EH (cell line): ENCODE measurements at regions not wholly inside any gene's neighbourhood (a gene's known extent, or its start where the extent isn't known, plus 50 kb on each side); places are given as distances from the start of the nearest gene placed in this dataset.
"Not testable (repeated sequence)": the region's sequence is repeated elsewhere in the genome, so short reads cannot be mapped to it uniquely, and the experiment has no call there.

Source experiments
- DNase-seq: peaks from one replicate; pipeline ENCODE4 v3.0.0-alpha.2; 2015; ENCODE audit warnings: low read depth

DNA sequence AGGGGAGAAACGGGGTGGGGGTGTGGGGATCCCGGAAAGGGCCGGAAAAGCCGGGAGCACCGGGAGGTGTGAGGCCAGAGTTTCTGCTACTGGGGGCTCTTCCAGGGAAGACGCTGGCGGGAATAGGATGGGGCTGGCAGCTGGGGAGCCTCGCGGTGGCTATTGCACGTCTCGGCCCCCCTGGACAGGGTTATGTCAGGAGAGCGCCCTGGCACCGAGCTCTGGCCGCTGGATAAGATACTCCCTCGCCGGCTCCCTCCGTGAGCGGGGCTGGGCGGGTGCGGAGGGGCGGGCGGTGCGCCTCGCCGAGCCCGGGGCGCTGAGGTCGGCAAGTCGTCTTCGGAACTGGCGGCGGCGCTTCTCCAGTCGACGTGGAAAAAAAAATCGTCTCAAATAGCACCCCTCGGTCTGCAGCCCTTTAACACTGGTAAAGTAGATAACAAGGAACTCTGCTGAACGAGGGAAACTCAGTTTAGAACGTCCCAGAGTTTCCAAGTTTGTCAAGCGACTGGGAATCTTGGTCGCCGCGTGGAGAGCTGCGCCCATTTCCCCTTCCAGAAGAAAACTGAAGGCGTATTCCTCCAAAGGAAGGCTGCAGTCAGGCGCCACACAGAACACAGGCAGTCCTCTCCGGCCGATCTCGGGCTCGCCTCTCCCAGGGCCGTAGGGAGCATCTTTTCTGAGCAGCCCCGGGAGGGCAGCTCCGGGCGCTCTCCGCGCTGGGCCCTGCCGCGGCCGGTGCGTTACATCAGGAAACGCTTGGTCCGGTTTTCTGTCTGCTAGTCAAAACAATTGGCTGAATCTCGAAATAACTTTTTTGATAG lies 115.1 kb downstream of the KCNRG start:
- peak; percentile 57 for DNase-seq

GRCh38 chr13:50131920-50132903 lies 117.0 kb downstream of the KCNRG start:
- no peak for DNase-seq

GRCh38 chr13:50132904-50133357 lies 117.7 kb downstream of the KCNRG start:
- no peak for DNase-seq

DNA sequence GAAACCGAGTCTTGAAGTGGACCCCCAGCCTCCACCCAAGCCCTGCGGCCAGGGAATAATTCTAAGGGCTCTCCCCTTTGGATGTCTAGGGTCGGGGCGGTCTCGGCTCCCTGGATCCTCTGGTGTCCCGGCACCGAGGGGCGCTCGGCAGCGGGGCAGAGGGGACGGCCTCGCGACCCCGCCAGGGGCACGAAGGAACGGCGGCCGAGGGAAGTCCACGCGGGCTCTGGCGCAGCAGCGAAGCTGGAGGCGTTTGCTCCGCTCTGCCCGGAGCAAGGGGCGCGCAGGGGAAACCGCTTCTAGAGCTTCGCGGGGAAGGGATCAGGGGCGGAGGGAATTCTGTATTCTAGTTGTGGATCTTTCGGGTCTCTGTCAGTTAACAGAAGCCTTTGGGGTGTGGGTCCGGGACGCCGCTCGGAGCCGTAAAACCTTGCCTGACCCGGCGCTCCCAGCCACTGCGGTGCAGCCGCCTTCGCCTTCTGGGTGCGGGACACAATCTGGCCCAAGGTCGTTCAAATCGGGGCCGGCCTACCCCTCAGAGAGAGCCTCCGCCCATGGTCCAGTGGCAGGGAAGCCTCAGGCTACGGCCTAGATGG lies 118.2 kb downstream of the KCNRG start:
- DNase-seq = no peak

GRCh38 chr13:50136226-50136625 lies 121.0 kb downstream of the KCNRG start:
- no peak for DNase-seq

- DNase-seq = no peak
Measured at GRCh38 chr13:50136678-50137077, 121.4 kb downstream of the KCNRG start.

DNA sequence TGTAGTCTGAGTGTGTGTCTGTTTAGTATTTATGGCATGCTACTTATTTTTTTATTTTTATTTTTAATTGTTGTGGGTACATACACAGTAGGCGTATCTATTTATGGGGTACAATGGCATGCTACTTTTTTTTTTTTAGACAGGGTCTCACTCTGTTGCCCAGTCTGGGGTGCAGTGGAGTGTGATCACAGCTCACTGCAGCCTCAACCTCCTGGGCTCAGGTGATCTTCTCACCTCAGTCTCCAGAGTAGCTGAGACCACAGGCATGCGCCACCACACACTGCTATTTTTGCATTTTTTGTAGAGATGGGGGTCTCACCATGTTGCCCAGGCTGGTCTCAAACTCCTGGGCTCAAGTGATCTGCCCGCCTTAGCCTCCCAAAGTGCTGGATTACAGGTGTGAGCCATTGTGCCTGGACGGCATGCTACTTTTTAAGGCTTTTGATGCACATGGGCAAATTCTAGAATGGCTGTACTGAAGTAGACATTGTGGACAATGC lies 124.2 kb downstream of the KCNRG start:
- not testable (repeated sequence) for DNase-seq

DNA sequence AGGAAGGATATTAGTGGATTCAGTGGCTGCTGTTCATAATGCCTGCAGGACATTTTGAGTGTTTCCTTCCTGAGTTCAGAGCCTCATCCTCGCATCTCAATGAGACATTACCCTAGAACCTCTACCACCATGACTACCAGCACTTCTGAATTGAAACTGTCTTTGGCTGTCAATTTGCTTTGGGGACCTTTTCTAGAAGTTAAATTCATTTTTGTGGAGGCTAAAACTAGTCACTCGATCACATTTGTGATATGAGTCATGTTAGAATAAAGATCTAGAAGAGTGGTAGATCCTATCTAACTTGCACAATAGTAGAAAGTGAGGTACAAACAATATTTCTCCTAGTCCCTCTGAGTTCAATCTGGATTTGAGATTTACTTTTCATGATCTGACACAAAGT lies 124.9 kb downstream of the KCNRG start:
- no peak for DNase-seq

GRCh38 chr13:50140581-50141374 lies 125.5 kb downstream of the KCNRG start:
- no peak for DNase-seq

- no peak for DNase-seq
Measured at GRCh38 chr13:50141375-50141975, 126.2 kb downstream of the KCNRG start.

GRCh38 chr13:50144246-50145160 lies 129.3 kb downstream of the KCNRG start:
- DNase-seq = peak; percentile 21

- peak; percentile 46 for DNase-seq
Measured at GRCh38 chr13:50149214-50149613, 134.0 kb downstream of the KCNRG start.

GRCh38 chr13:50149932-50150331 lies 134.7 kb downstream of the KCNRG start:
- no peak for DNase-seq

DNA sequence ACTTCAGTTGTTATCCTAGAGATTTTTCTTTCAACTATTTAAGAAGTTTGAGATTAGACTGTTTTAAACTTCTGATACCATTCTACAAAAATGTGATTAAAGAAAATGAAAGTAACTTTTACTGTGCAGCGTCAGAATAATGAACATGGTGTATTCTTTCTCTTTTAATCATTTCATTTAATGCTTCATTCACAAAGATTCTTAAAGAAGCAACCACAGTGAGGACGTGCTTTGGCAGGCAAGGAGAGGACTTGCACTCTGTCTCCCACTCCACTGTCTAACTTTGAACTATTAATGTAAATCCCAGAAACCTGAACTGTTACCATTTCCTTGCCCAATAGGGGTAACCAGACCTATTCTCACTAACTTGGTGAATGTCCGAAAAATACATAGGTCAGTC lies 137.0 kb downstream of the KCNRG start:
- DNase-seq = no peak

DNA sequence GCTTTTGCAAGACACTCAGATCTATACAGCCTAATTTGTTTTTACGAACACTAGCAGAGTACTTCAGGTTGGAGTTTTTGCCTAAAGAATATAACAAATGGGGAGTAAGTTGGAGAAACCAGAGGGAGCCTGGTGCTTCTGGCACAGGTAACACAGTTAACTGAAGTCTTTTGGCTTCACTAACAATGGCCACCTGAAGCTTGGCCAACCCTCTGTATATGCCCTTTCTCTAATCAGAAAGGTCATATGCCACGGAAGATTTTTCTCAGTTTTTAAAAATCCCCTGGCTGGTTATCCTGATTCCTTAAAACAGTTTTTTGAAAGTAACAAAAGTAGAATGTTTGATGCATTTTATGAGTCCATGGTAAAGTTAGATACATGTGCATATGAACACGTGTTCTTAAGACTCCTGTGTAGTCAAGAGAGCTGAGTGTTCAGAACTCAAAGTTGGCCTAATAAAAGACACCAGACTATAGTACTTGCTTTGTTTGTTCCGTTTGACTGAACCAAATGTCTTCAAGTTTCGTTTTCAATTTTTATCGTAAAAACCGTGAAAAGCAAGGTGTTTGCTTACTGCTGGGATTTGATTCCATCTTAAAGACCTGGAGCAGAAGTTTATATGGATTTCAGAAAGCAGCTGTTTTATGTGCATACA lies 137.5 kb downstream of the KCNRG start:
- no peak for DNase-seq

- no peak for DNase-seq
Measured at GRCh38 chr13:50153401-50153800, 138.2 kb downstream of the KCNRG start.

GRCh38 chr13:50153876-50154275 lies 138.6 kb downstream of the KCNRG start:
- no peak for DNase-seq

GRCh38 chr13:50154697-50155096 lies 139.5 kb downstream of the KCNRG start:
- DNase-seq = no peak

DNA sequence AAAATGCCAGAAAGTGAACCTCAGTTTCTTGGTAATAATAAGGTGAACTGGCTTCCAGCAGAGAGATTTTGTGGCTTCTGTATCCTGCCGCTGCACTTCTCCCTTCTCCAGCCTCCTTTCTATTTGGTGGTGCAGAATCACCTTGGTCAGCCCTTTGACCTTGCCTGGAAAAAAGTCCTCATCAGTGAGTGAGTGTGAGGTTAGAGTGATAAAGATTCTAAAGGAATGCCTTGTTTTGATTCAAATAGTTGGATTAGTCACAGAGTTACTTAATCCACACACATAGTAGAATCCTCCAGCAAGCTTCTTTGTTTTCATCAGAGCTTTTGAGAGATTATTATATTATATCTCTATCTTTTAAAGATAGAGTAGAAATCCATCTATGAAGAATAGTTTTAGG lies 140.9 kb downstream of the KCNRG start:
- peak; percentile 54 for DNase-seq
